Thoracic aorta (tissue), 2 donors: ENCODE measurements at regions not wholly inside any gene's neighbourhood (a gene's known extent, or its start where the extent isn't known, plus 50 kb on each side); places are given as distances from the start of the nearest gene placed in this dataset.
"Not testable (repeated sequence)": the region's sequence is repeated elsewhere in the genome, so short reads cannot be mapped to it uniquely, and the experiment has no call there.

Experiments
- ATAC-seq: fragments of 150-250 bp; one replicate; pipeline ENCODE4 v1.8.0; 2017; ENCODE audit warnings: low read depth; ENCODE audit not compliant: insufficient number of reproducible peaks, low FRiP score
- DNase-seq: peaks from one replicate; pipeline ENCODE4 v3.0.0-alpha.2; 2020; ENCODE audit warnings: low spot score
- H3K27ac ChIP-seq, 2 donors: fragments of 200-600 bp; sonication (generic); 1 replicate in 1 of 2; 2 replicates in 1 of 2; pipeline ENCODE4 v1.5.1; 2016; ENCODE audit warnings: mild to moderate bottlenecking in 2 of 2, moderate library complexity in 2 of 2
- H3K27me3 ChIP-seq: fragments of 200-600 bp; sonication (generic); replicated peaks from 2 replicates; pipeline ENCODE4 v1.6.0; 2016; ENCODE audit warnings: mild to moderate bottlenecking; ENCODE audit not compliant: insufficient read depth
- H3K36me3 ChIP-seq: fragments of 200-600 bp; sonication (generic); one replicate; pipeline ENCODE4 v1.5.1; 2016
- H3K4me1 ChIP-seq, 2 donors: fragments of 200-600 bp; sonication (generic); 1 replicate in 1 of 2; 2 replicates in 1 of 2; pipeline versions ENCODE4 v1.5.1 to v1.6.0; 2016; ENCODE audit warnings: low read depth in 2 of 2, mild to moderate bottlenecking in 1 of 2; ENCODE audit not compliant: control insufficient read depth in 1 of 2
- H3K4me3 ChIP-seq: fragments of 200-600 bp; sonication (generic); 2 replicates; pipeline ENCODE4 v1.5.1; 2016; ENCODE audit warnings: mild to moderate bottlenecking
- H3K9me3 ChIP-seq: fragments of 200-600 bp; sonication (generic); 2 replicates; pipeline ENCODE4 v1.5.1; 2016
- TF ChIP-seq, protein P1 (sequence below): fragments of 200-600 bp; sonication (generic); IDR thresholded peaks from one replicate; pipeline ENCODE4 v1.5.1; 2019; ENCODE audit warnings: antibody characterized with exemption

DNA sequence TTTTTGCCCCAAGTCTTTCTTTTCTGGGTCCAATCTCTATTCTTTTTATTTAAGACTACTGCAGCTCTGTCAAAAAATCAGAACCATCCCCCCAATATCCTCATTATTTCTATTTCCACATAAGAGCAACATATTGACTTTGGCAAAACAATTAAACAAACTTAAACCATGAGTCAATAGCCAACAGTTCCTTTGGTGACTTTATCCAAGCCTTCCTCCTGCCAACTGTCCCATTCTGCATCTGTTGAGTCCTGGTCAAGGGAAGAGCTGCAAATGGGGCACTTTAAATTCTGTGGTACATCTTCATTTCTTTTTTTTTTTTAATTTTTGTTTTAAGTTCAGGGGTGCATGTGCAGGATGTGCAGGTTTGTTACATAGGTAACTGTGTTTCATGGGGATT is 1875.0 kb upstream of the PCDH7 start:
- no peaks in the 10 kb centered on the region for H3K27me3 ChIP-seq
- TF ChIP-seq, protein P1, sequence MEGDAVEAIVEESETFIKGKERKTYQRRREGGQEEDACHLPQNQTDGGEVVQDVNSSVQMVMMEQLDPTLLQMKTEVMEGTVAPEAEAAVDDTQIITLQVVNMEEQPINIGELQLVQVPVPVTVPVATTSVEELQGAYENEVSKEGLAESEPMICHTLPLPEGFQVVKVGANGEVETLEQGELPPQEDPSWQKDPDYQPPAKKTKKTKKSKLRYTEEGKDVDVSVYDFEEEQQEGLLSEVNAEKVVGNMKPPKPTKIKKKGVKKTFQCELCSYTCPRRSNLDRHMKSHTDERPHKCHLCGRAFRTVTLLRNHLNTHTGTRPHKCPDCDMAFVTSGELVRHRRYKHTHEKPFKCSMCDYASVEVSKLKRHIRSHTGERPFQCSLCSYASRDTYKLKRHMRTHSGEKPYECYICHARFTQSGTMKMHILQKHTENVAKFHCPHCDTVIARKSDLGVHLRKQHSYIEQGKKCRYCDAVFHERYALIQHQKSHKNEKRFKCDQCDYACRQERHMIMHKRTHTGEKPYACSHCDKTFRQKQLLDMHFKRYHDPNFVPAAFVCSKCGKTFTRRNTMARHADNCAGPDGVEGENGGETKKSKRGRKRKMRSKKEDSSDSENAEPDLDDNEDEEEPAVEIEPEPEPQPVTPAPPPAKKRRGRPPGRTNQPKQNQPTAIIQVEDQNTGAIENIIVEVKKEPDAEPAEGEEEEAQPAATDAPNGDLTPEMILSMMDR, result no peak
- H3K4me1 ChIP-seq, result no peaks in the 10 kb centered on the region
- no peaks in the 10 kb centered on the region for H3K9me3 ChIP-seq
- H3K27ac ChIP-seq, result no peak overlapping the region
- no peak for DNase-seq
- H3K4me3 ChIP-seq, result no peak overlapping the region
- no peaks in the 10 kb centered on the region for H3K36me3 ChIP-seq
- ATAC-seq, result no peak

DNA sequence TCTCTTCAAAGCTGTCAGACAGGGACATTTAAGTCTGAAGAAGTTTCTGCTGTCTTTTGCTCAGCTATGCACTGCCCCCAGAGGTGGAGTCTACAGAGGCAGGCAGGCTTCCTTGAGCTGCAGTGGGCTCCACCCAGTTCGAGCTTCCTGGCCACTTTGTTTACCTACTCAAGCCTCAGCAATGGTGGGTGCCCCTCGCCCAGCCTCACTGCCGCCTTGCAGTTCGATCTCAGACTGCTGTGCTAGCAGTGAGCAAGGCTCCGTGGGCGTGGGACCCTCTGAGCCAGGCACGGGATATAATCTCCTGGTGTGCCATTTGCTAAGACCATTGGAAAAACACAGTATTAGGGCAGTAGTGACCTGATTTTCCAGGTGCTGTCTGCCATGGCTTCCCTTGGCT is 1863.1 kb upstream of the PCDH7 start:
- H3K27ac ChIP-seq, DNase-seq, H3K36me3 ChIP-seq, H3K27me3 ChIP-seq, H3K4me3 ChIP-seq, H3K9me3 ChIP-seq, H3K4me1 ChIP-seq, ATAC-seq: not testable (repeated sequence)

DNA sequence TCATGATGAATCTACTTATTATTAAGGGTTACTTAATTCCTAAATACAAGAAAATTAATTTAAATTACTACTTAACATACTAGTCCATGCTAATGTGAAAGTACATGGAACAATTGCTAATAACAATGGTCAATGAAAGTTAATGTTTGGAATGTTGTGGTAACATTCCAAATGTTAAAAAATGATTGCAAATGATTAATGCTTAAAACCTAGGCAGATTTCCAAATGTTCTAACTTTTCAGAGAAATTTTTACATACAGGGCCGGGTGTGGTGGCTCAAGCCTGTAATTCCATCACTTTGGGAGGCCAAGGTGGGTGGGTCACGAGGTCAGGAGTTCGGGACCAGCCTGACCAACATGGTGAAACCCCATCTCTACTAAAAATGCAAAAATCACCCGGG is 1851.3 kb upstream of the PCDH7 start:
- H3K4me1 ChIP-seq, result no peaks in the 10 kb centered on the region
- no peaks in the 10 kb centered on the region for H3K9me3 ChIP-seq
- no peaks in the 10 kb centered on the region for H3K27me3 ChIP-seq
- TF ChIP-seq, protein P1, result no peak
- no peak overlapping the region for H3K4me3 ChIP-seq
- no peak for ATAC-seq
- DNase-seq, result no peak
- H3K36me3 ChIP-seq, result no peaks in the 10 kb centered on the region
- no peak overlapping the region for H3K27ac ChIP-seq

DNA sequence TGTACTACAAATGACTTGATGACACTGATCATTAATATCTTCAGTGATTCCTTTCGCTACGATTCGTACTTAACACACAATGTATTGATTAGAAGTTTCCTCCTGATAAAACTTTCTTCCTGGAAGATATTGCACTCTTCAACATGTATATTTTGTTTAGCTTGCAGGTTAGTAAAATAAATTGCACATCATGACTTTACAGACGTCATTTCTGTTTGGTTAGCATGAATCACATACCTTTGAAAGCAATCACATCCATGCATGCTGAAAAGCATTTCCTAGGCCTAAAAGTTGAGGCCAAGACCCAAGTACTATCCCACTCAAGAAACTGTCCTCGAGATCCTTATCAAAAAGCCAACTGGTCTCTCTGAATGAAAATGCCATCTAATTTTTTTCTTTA is 1841.0 kb upstream of the PCDH7 start:
- Histone ChIP-seq H3K27ac (no peak overlapping the region), H3K4me1 (no peaks in the 10 kb centered on the region), H3K36me3 (no peaks in the 10 kb centered on the region), H3K27me3 (no peaks in the 10 kb centered on the region), H3K9me3 (no peaks in the 10 kb centered on the region), H3K4me3 (no peak overlapping the region)
- ATAC-seq (no peak), DNase-seq (no peak)
- TF ChIP-seq, protein P1, result no peak

DNA sequence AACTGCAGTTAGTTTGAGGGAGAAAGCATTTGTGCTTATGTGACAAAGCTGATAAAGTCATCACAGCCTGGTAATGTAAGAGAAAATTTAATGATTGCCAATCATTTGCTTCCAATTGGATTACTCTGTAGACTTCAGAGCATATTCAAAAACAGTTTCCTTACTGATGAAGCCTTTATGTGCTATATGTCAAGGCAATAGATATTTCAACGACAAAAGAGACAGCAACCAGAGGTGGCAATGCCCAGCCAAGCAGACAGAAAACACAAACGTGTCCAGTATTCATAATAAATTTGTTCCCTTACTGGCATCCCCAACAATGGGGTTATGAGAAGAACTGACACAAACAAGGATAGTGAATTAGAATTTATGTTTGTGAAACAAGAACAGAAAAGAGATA is 1840.3 kb upstream of the PCDH7 start:
- H3K36me3 ChIP-seq, result no peaks in the 10 kb centered on the region
- no peak overlapping the region for H3K27ac ChIP-seq
- DNase-seq, result no peak
- TF ChIP-seq, protein P1, result no peak
- H3K27me3 ChIP-seq, result no peaks in the 10 kb centered on the region
- H3K9me3 ChIP-seq, result no peaks in the 10 kb centered on the region
- no peak overlapping the region for H3K4me3 ChIP-seq
- H3K4me1 ChIP-seq, result no peaks in the 10 kb centered on the region
- ATAC-seq, result no peak

DNA sequence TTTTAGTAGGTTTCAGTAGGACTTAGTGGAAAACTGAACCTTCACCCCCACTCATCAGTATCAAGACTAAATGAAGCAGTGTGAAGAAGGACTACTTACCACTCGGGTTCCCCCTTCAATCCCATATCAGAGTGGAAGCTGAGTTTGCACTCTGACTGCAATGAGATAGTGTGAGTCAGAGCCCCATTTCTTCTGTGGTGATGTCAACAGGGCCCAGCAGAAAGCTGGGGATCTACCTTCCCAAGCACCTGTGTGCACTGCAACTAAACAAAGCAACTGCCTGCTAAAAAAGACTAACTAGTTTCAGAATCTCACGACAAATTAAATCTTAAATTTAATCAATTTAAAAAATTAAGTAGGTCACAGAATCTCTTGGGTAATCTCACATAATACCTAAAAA is 1837.0 kb upstream of the PCDH7 start:
- no peaks in the 10 kb centered on the region for H3K9me3 ChIP-seq
- no peaks in the 10 kb centered on the region for H3K36me3 ChIP-seq
- H3K4me3 ChIP-seq, result no peak overlapping the region
- DNase-seq, result no peak
- H3K4me1 ChIP-seq, result no peaks in the 10 kb centered on the region
- TF ChIP-seq, protein P1, result no peak
- no peak overlapping the region for H3K27ac ChIP-seq
- H3K27me3 ChIP-seq, result no peaks in the 10 kb centered on the region
- ATAC-seq, result no peak
